WI38 (cell line): ENCODE measurements at regions not wholly inside any gene's neighbourhood (a gene's known extent, or its start where the extent isn't known, plus 50 kb on each side); places are given as distances from the start of the nearest gene placed in this dataset.
"Not testable (repeated sequence)": the region's sequence is repeated elsewhere in the genome, so short reads cannot be mapped to it uniquely, and the experiment has no call there.

ENCODE experiments used
- H3K4me3 ChIP-seq: 2 replicates; pipeline ENCODE4 v1.5.1; 2011; ENCODE audit warnings: low read depth, mild to moderate bottlenecking, control low read depth, low read length

DNA sequence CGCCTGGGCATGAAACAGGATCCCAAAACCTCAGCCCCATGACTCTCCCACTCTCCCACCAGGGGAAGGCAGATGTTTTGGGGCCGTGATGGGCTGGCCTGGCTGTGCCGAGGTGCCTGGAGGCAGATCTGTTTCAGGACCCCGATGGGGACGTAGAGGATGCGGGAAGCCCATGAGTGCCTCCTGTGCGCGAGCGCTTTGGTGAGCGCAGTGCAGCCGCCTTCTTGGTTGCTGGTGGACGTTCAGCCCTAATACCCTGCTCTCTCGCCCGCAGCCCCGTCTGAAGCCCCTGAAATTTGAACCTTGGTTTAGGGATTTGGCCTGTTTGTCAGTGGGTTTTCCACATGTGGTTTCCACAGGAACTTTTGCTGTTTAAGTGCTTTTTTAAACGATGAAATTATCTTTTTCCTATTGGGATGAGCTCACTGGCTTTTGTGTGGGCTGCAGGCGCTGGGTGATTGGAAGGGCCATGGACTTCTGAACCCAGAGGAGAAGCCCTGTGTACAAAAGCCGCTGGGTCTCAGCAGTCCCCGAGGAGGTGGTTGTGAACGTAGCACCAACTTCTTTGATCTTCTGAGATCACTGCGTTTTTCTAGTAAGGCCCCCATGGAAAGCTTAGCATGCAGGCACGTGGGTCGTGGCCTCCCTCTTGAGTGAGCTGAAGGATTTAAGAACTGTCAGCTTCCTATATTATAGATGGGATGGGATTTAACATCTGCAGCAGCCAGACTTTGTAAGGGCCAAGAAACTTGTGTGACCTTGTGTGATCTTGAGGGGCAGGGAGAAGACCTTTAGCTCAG is 148.9 kb upstream of the ZNF469 start:
- H3K4me3 ChIP-seq = not testable (repeated sequence)

DNA sequence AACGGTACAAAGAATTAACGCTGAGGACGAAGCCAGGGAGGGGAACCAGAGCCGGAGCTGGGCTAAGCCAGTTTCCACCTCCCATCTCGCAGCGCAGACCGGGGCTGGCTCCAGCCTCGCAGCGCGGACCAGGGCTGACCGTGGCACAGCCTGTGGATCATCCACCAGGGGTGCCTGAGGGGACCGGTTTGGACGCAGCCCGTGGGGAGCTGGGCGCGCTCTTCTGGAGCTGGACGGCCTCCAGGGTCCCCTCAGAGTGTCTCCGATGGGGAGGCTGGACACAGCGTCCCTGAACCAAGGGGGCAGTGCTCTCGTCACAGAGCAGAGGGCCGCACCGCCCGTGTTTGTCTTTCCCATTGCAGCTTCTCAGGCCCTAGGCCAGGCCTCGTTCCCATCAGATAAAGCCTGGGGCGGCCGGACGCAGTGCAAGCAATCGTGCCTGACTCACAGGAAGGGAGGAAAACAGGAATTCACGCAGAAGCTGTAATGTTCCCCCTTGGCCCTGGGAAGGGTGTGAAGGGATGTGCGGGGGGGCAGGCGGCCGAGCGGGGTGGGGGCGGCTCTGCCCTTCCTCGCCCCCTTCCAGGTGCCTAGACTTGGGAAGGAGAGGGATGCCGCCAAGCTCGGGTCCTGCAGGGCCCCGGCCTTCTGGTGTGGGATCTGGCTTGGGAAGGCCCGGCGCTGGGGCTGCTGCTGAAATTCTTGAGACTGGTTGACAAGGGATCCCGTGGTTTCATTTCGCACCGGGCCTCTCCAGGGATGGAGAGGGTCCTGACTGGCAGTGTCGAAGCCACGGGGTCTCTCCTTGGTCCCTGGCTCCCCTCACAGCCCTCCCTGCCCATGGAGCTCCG is 148.1 kb upstream of the ZNF469 start:
- not testable (repeated sequence) for H3K4me3 ChIP-seq

DNA sequence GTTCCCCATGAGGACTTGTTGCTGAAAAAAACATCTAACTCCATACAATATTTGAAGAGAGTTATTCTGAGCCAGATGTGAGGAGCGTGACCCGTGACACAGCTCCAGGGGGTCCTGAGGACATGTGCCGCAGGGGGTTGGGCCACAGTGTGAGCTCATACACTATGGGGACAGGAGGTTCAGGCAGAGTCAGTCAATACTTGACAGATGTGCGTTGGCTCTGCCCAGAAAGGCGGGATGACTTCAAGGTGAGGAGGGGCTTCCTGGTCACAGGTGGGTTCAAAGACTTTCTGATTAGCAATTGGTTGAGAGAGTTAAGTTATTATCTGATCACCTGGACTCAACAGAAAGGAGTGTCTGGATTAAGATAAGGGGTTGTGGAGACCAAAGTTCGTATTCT is 147.1 kb upstream of the ZNF469 start:
- H3K4me3 ChIP-seq = not testable (repeated sequence)

DNA sequence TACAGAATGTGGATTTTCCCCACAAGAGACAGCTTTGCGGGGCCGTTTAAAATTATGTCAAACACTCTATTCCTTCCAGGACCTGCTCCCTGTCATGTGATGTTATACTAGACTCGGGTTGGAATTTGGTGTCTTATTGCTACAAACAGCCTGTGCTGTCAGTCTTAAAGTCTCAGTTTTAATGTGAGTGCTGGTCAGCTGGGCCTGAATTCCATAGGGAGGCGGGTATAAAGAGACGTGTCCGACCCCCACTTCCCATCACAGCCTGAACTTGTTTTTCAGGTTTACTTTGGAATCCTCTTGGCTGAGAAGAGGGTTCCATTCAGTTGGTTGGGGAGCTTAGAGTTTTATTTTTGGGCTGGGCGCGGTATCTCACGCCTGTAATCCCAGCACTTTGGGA is 146.5 kb upstream of the ZNF469 start:
- H3K4me3 ChIP-seq = not testable (repeated sequence)

- H3K4me3 ChIP-seq = not testable (repeated sequence)
Observed at GRCh38 chr16:88237314-88237713, 145.4 kb upstream of the ZNF469 start.

- not testable (repeated sequence) for H3K4me3 ChIP-seq
Observed at GRCh38 chr16:88237761-88238415, 144.9 kb upstream of the ZNF469 start.

GRCh38 chr16:88238732-88239274 is 144.0 kb upstream of the ZNF469 start:
- H3K4me3 ChIP-seq = not testable (repeated sequence)

DNA sequence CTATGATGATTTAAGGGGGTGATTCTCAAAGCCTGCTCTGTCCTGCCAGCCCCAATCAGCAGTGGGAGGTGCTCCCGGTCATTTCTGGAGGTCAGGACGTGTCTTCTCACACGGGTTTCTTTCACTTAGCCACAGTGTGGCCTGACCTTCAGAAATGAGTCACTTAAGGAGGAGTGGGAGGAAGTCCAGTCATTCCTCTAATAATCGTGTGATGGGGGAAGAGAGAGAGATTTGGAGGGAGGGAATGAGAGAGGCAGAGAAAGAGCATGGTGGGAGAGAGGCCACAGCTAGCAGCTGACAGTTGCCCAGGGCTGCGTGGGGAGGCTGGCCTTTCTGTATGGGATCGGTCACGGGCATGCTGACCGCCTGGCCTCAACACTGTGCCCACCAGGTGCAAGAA is 142.6 kb upstream of the ZNF469 start:
- H3K4me3 ChIP-seq = not testable (repeated sequence)

- not testable (repeated sequence) for H3K4me3 ChIP-seq
Observed at GRCh38 chr16:88240776-88241175, 142.0 kb upstream of the ZNF469 start.

DNA sequence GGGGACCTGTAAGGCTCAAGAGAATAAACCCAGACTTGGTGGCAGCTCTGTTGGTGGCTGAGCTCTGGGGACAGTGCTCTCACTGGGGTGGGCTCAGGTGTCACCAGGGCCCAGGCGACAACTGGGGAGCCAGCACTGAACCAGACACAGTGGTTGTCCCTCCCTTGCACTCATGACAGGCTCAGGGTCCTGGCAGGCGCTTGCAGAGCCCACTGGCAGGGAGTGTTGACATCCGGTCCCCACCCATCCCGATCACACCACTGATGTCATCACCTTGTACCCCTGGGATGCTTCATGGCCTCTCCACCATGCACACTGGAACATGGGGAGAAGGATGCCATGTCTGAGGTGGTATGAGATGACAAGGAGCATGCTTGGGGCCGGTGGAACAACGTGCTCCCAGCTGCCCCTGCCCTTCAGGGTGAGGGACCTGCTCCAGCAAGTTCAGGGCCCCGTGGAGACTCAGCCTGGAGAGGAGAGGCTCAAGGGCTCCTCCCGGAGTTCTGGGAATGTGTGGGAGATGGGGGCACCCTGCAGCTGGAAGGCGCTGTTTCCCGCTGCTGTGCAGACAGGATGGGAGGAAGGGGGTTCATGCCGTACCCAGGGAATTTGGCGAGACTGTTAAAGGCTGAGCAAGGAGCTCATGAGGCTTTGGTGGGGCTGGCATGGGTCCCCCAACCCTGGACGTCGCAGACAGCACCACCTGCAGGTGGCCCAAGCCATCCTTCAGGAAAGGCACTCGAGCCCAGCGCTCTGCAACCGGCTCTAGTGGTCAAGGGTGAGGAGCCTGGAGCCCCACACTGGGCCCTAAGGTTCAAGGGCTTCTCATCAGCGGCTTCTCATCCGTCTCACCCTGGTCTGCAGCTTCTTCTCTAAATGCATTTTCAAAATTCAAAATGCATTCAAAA is 141.1 kb upstream of the ZNF469 start:
- H3K4me3 ChIP-seq = not testable (repeated sequence)

DNA sequence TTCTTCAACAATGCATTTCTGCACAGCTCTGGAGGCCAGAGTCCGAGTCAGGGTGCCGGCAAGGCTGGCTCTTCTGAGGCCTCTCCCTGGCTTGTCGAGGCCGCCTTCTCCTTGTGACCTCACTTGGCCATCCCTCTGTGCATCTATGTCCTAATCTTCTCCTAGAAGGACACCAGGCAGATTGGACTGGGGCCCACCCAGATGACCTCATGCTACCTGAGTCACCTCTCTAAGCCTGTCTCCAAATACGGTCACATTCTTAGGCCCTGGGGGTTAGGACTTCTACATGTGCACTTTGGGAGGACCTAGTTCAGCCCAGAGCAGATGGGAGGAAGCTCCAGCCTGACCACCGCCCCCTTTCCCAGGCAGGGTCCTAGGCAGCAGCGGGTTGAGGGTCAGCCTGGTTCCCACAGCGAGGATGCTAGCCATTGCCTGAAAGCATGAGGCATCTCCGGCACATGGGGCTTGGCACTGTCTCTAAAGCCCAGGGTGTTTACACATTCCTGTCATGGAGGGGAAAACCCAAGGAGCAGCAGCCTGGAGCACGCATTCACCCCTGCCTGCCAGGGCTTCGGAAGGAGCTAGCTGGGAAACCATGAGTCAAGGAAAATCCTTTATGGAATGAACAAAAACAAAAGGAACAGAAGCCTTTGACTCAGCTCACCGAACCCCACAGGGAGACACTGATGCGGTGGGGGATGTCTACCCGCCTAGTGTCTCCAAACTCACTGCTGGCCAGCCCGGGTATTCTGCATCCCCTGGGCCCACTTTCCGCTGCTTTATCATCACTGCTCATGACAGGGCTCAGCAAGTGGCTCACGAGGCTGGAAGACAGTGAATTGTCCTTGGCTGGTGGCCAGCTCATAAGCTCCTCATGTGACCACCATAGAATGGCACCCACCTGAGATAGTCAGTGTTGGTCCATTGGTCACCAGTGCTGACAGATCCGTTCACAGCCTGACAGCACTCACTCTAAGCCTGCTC is 140.2 kb upstream of the ZNF469 start:
- H3K4me3 ChIP-seq = not testable (repeated sequence)

- H3K4me3 ChIP-seq = not testable (repeated sequence)
Observed at GRCh38 chr16:88243921-88244320, 138.8 kb upstream of the ZNF469 start.

GRCh38 chr16:88245241-88246081 is 137.3 kb upstream of the ZNF469 start:
- H3K4me3 ChIP-seq = 0 out of 2 replicates have a peak overlapping the region, but pooled peaks have one; percentile 17

GRCh38 chr16:88246955-88247582 is 135.7 kb upstream of the ZNF469 start:
- H3K4me3 ChIP-seq = not testable (repeated sequence)

GRCh38 chr16:88247583-88247966 is 135.2 kb upstream of the ZNF469 start:
- H3K4me3 ChIP-seq = not testable (repeated sequence)

GRCh38 chr16:88248761-88249160 is 134.0 kb upstream of the ZNF469 start:
- H3K4me3 ChIP-seq = not testable (repeated sequence)

DNA sequence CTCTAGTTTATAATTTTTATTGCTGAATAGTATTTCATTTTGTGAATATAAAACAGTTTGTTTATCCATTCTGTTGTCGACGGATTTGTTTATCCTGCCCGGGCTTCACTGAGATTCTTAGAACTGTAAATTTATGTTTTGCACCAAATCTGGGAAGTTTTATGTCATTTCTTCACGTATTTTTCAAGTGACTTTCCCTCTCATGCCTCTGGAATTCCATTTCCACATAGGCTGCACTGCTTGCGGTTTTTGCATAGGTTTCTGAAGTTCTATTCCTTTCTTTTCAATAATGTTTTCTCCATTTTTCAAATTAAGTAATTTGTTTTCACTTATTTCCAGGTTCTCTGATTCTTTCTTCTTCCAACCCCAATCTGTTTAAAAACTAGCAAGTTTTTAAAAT is 132.4 kb upstream of the ZNF469 start:
- H3K4me3 ChIP-seq = not testable (repeated sequence)
